Gastrocnemius medialis (tissue), 4 donors: ENCODE measurements at regions not wholly inside any gene's neighbourhood (a gene's known extent, or its start where the extent isn't known, plus 50 kb on each side); places are given as distances from the start of the nearest gene placed in this dataset.

ENCODE experiments used
- POLR2A ChIP-seq, 2 donors: fragments of 450-650 bp; IDR thresholded peaks; one replicate each; pipeline ENCODE4 v1.6.1; 2017; ENCODE audit warnings: antibody characterized with exemption in 2 of 2, mild to moderate bottlenecking in 2 of 2, moderate library complexity in 2 of 2
- TF ChIP-seq, protein P1 (sequence below), 5 experiments: fragments of 450-650 bp in 3 of 5; fragments of 200-600 bp in 2 of 5; sonication (generic) in 2 of 5; IDR thresholded peaks in 4 of 5; conservative IDR thresholded peaks in 1 of 5; 1 replicate in 4 of 5; 2 replicates in 1 of 5; pipeline ENCODE4 v1.5.1; 2016 to 2019; ENCODE audit warnings: antibody characterized with exemption in 5 of 5, mild to moderate bottlenecking in 3 of 5, moderate library complexity in 3 of 5

DNA sequence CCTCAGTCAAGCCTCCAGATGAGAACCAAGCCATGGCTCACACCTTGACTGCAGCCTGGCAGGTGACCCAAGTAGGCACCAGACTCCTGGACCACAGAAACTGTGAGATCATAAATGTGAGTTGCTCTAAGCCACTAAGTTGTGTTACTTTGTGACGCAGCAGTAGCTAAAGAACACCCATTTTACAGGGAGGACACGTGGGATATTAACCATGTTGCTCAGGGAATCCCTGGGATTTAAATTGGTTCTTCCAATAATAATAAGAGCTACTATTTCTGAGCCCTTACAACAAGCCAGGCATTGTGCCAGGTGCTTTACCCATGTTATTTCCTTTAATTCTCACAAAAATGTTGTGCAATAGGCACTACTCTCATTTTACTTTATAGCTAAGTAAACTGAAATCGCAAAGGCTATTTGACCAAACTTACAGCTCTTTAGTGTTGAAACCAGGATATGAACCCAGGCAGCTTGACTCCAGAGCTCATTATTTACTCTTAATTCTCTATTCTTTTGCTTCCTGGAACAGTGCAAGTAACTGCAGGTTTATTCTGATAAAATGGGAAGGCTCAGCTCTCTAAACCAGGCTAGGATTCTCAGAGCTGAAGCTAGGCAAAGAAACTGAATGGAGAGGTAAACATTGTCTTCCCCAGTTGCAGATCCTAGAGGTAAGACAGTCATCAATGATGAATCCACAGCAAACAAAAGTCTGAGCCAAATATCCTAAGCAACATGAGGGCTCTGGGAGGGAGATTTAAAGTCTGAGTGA lies 294.4 kb downstream of the KBTBD8 start:
- TF ChIP-seq, protein P1, sequence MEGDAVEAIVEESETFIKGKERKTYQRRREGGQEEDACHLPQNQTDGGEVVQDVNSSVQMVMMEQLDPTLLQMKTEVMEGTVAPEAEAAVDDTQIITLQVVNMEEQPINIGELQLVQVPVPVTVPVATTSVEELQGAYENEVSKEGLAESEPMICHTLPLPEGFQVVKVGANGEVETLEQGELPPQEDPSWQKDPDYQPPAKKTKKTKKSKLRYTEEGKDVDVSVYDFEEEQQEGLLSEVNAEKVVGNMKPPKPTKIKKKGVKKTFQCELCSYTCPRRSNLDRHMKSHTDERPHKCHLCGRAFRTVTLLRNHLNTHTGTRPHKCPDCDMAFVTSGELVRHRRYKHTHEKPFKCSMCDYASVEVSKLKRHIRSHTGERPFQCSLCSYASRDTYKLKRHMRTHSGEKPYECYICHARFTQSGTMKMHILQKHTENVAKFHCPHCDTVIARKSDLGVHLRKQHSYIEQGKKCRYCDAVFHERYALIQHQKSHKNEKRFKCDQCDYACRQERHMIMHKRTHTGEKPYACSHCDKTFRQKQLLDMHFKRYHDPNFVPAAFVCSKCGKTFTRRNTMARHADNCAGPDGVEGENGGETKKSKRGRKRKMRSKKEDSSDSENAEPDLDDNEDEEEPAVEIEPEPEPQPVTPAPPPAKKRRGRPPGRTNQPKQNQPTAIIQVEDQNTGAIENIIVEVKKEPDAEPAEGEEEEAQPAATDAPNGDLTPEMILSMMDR (IDR thresholded peaks at IDR 0.05 in 4 of 5, conservative IDR thresholded peaks at IDR 0.05 in 1 of 5) = no peak
- no peak for TF ChIP-seq POLR2A (IDR thresholded peaks at IDR 0.05)
